Spleen (tissue), 11 donors: ENCODE measurements at regions not wholly inside any gene's neighbourhood (a gene's known extent, or its start where the extent isn't known, plus 50 kb on each side); places are given as distances from the start of the nearest gene placed in this dataset.

Experiments
- DNase-seq: peaks from one replicate; pipeline ENCODE4 v3.0.0-alpha.2; 2020
- H3K27ac ChIP-seq, 8 donors: fragments of 200-600 bp; sonication (generic) in 7 of 8; 1 replicate in 4 of 8; 2 replicates in 4 of 8; pipeline versions ENCODE4 v1.5.0 to v1.8.0; 2016 to 2021; ENCODE audit warnings: inconsistent platforms in 4 of 8, mild to moderate bottlenecking in 4 of 8, moderate library complexity in 1 of 8
- H3K27me3 ChIP-seq, 7 donors: fragments of 200-600 bp; sonication (generic) in 6 of 7; replicated peaks in 1 of 7; 1 replicate in 4 of 7; 2 replicates in 3 of 7; pipeline versions ENCODE4 v1.5.0 to v1.8.0; 2016 to 2021; ENCODE audit warnings: inconsistent platforms in 3 of 7, mild to moderate bottlenecking in 1 of 7
- H3K36me3 ChIP-seq, 6 donors: fragments of 200-600 bp; sonication (generic) in 5 of 6; 1 replicate in 4 of 6; 2 replicates in 2 of 6; pipeline versions ENCODE4 v1.5.0 to v1.8.0; 2016 to 2021; ENCODE audit warnings: inconsistent platforms in 2 of 6
- H3K4me1 ChIP-seq, 6 donors: fragments of 200-600 bp; sonication (generic) in 5 of 6; 1 replicate in 3 of 6; 2 replicates in 3 of 6; pipeline versions ENCODE4 v1.5.0 to v1.8.0; 2016 to 2021; ENCODE audit warnings: inconsistent platforms in 3 of 6
- H3K4me3 ChIP-seq, 8 donors: fragments of 200-600 bp; sonication (generic) in 7 of 8; 1 replicate in 4 of 8; 2 replicates in 4 of 8; pipeline versions ENCODE4 v1.5.0 to v1.8.0; 2016 to 2021; ENCODE audit warnings: inconsistent platforms in 4 of 8, mild to moderate bottlenecking in 4 of 8, moderate library complexity in 2 of 8
- H3K9me3 ChIP-seq, 8 donors: fragments of 200-600 bp; sonication (generic) in 7 of 8; 1 replicate in 4 of 8; 2 replicates in 4 of 8; pipeline versions ENCODE4 v1.5.0 to v1.8.0; 2016 to 2021; ENCODE audit warnings: inconsistent platforms in 4 of 8
- CTCF ChIP-seq, 11 experiments: fragments of 200-600 bp in 7 of 11; fragments of 450-650 bp in 4 of 11; sonication (generic) in 4 of 11; IDR thresholded peaks in 8 of 11; conservative IDR thresholded peaks in 3 of 11; 1 replicate in 7 of 11; 2 replicates in 4 of 11; pipeline versions ENCODE4 v1.4.0 to v1.8.0; 2016 to 2021; ENCODE audit warnings: antibody characterized with exemption in 11 of 11, inconsistent platforms in 4 of 11, mild to moderate bottlenecking in 1 of 11
- POLR2A ChIP-seq, 3 donors: fragments of 450-650 bp; IDR thresholded peaks; one replicate each; pipeline ENCODE4 v1.5.1; 2017; ENCODE audit warnings: antibody characterized with exemption in 3 of 3, mild to moderate bottlenecking in 1 of 3
- POLR2AphosphoS5 ChIP-seq, 3 donors: sonication (generic); formaldehyde crosslinking; IDR thresholded peaks; one replicate each; pipeline ENCODE4 v1.5.1; 2017; ENCODE audit warnings: antibody characterized with exemption in 3 of 3
- WGBS, 5 donors: extraction: QIAGEN DNeasy Blood & Tissue Kit in 3 of 5; methylation state at CpG; one replicate each; pipeline versions ENCODE4 v1.1.5 to v1.1.7; 2013 to 2018; 5-methylcytosine and 5-hydroxymethylcytosine counted together
- intact Hi-C: fragments of 100-400 bp; cut with DNase I; formaldehyde crosslinking; loops from one replicate; pipeline ENCODE4 v1.15.0; 2023; ENCODE audit warnings: low total_unique reads
- donor health status: healthy with polysubstance abuse.
- donor health status: DM: no; HTN: no; CAD: no; lungs with moderate emphysema.
- donor health status: DM: no; HTN: no; CAD: no.
- donor health status: Bipolar disorder and iron deficiency.
- donor health status: healthy.
- donor health status: DM: no; HTN: no; CAD: no.
- donor health status: DM: yes; HTN: yes; CAD: no.

DNA sequence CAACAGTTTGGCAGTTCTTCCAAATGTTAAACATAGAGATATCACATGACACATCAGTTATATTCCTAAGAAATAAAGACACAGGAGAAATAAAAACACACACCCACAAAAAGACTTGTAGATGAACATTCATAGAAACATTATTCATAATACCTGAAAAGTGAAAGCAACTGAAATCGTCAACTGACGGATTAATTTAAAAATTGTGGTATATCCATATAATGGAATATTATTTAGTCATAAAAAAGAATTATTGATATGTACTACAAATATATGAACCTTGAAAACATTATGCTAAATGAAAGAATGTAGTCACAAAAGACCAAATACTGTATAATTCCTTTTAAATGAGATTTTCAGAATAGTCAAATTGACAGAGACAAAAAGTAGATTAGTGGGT lies 330.2 kb upstream of the CD180 start:
- Histone ChIP-seq H3K4me1 (no peaks in the 10 kb centered on the region), H3K27ac (no peak overlapping the region), H3K9me3 (peaks cover 0 to 17% (median 8%) of the 10 kb centered on the region in 8 donors), H3K4me3 (no peak overlapping the region), H3K27me3 (no peaks in the 10 kb centered on the region), H3K36me3 (no peaks in the 10 kb centered on the region)
- intact Hi-C loops: no loop called here
- no peak for DNase-seq
- TF ChIP-seq POLR2AphosphoS5 (IDR thresholded peaks at IDR 0.05) (no peak), POLR2A (IDR thresholded peaks at IDR 0.05) (no peak), CTCF (IDR thresholded peaks at IDR 0.05 in 8 of 11, conservative IDR thresholded peaks at IDR 0.05 in 3 of 11) (no peak)
- WGBS, 5 donors: 96 to 98% (median 97%) methylated on average over 2 of the region's 2 CpGs

DNA sequence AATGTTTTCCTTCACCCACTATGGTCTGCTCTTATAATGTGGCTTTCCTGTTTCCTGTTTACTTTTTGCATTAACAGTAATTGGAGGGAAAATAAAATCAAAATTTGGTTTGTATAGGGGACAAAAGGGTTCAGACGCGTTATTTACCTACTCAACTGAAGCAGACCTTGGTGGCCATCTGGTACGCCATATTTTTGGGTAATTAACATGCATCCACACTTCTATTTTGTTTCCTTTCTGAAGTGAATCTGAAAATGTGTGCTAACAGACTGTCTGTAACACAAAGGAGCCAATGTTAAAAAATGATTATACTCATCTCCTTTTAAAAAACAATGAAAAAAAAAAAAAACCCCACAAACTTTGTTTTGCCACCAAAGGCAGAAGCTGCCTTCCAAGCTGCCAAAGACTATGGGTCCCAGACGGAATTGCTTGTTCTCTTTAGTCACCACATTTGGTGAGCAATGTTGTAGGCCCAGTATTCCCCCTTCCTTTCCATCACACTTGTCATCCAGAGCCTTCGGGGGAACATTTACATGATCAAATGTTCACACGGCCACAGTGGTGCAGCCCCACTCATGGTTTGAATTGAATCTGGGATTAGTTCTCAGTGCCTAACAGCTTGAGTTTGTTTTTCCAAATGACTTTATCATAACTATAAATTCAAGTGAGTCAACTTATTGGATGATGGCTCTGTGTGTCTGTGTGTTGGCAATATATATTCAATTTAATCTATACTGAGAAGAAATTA lies 323.7 kb upstream of the CD180 start:
- peaks cover 0 to 3% (median 1%) of the 10 kb centered on the region in 6 donors for H3K4me1 ChIP-seq
- 85 to 89% (median 89%) methylated on average over 6 of the region's 6 CpGs for WGBS, 5 donors
- no peaks in the 10 kb centered on the region for H3K27me3 ChIP-seq
- no peak overlapping the region for H3K4me3 ChIP-seq
- no peaks in the 10 kb centered on the region for H3K36me3 ChIP-seq
- no peak for DNase-seq
- H3K9me3 ChIP-seq: no peaks in the 10 kb centered on the region
- TF ChIP-seq POLR2A (IDR thresholded peaks at IDR 0.05) (no peak), POLR2AphosphoS5 (IDR thresholded peaks at IDR 0.05) (no peak), CTCF (IDR thresholded peaks at IDR 0.05 in 8 of 11, conservative IDR thresholded peaks at IDR 0.05 in 3 of 11) (no peak)
- H3K27ac ChIP-seq: peak overlapping the region in 2 of 8 donors; percentile 2 to 19
- intact Hi-C loops: no loop called here

DNA sequence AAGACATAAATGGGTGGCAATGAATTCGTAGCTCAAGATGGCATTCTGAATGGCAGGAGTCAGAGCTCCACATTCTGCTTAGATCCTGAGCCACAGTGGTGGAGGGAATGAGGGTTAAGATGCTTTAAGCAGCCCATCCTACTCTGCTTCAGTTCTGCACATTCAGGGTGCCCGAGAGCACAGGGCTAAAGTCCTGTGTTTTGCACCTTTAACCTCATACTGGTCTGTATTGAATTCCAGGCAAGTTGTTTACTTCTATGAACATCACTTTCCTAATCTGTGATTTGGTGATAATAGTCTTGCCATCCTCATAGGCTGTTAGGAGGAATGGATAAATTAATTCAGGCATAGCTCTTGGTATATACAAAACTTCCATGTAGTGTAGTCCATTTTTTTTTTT lies 321.6 kb upstream of the CD180 start:
- no peak overlapping the region for H3K4me3 ChIP-seq
- TF ChIP-seq CTCF (IDR thresholded peaks at IDR 0.05 in 8 of 11, conservative IDR thresholded peaks at IDR 0.05 in 3 of 11) (no peak), POLR2A (IDR thresholded peaks at IDR 0.05) (no peak), POLR2AphosphoS5 (IDR thresholded peaks at IDR 0.05) (no peak)
- DNase-seq: no peak
- H3K27ac ChIP-seq: no peak overlapping the region
- intact Hi-C loops: no loop called here
- H3K9me3 ChIP-seq: no peaks in the 10 kb centered on the region
- peaks cover 0 to 16% (median 8%) of the 10 kb centered on the region in 6 donors for H3K4me1 ChIP-seq
- WGBS, 5 donors: 68 to 91% (median 85%) methylated on average over 2 of the region's 2 CpGs
- no peaks in the 10 kb centered on the region for H3K36me3 ChIP-seq
- H3K27me3 ChIP-seq: no peaks in the 10 kb centered on the region

GRCh38 chr5:67516948-67517565 lies 320.5 kb upstream of the CD180 start:
- TF ChIP-seq POLR2A (IDR thresholded peaks at IDR 0.05): no peak
- TF ChIP-seq POLR2AphosphoS5 (IDR thresholded peaks at IDR 0.05): peak in 1 of 3 donors; percentile 17
- Histone ChIP-seq H3K4me1 (peaks cover 0 to 16% (median 8%) of the 10 kb centered on the region in 6 donors), H3K9me3 (no peaks in the 10 kb centered on the region), H3K27me3 (no peaks in the 10 kb centered on the region), H3K4me3 (no peak overlapping the region), H3K27ac (peak overlapping the region in 2 of 8 donors; percentile 26 to 51), H3K36me3 (no peaks in the 10 kb centered on the region)
- intact Hi-C loops: no loop called here
- no peak for DNase-seq
- WGBS, 5 donors: 70 to 86% (median 79%) methylated on average over 6 of the region's 6 CpGs
